OCI-LY7 (cell line): ENCODE measurements at regions not wholly inside any gene's neighbourhood (a gene's known extent, or its start where the extent isn't known, plus 50 kb on each side); places are given as distances from the start of the nearest gene placed in this dataset.

Source experiments
- CTCF ChIP-seq: fragments of 200-600 bp; sonication (generic); conservative IDR thresholded peaks from 2 replicates; pipeline ENCODE4 v1.5.1; 2014; ENCODE audit warnings: mild to moderate bottlenecking, antibody characterized with exemption, low read length, moderate library complexity, mixed read lengths
- EZH2phosphoT487 ChIP-seq: fragments of 200-600 bp; sonication (generic); IDR thresholded peaks from 2 replicates; pipeline ENCODE4 v1.6.1; 2018; ENCODE audit warnings: low read depth, borderline replicate concordance, mild to moderate bottlenecking, mixed run types, antibody characterized with exemption, low read length, moderate library complexity, mixed read lengths

- no peak for TF ChIP-seq CTCF
- TF ChIP-seq EZH2phosphoT487: no peak
These were observed 233.6 kb upstream of the E2F7 start for GRCh38 chr12:77299001-77299400.
